HUES64 (cell line): ENCODE measurements at regions not wholly inside any gene's neighbourhood (a gene's known extent, or its start where the extent isn't known, plus 50 kb on each side); places are given as distances from the start of the nearest gene placed in this dataset.

Experiments used
- H3K27ac ChIP-seq: 2 replicates; pipeline ENCODE4 v1.7.0; 2013; ENCODE audit warnings: low read depth, low read length, inconsistent platforms
- H3K27me3 ChIP-seq: 2 replicates; pipeline ENCODE4 v1.6.1; 2013; ENCODE audit warnings: mild to moderate bottlenecking, low read length; ENCODE audit not compliant: insufficient read depth
- H3K36me3 ChIP-seq: 2 replicates; pipeline ENCODE4 v1.6.1; 2013; ENCODE audit warnings: mild to moderate bottlenecking, low read length; ENCODE audit not compliant: insufficient read depth
- H3K4me1 ChIP-seq: 2 replicates; pipeline ENCODE4 v1.6.1; 2013; ENCODE audit warnings: mild to moderate bottlenecking, low read length, moderate library complexity; ENCODE audit not compliant: insufficient read depth
- H3K4me3 ChIP-seq: 2 replicates; pipeline ENCODE4 v1.5.1; 2013; ENCODE audit warnings: mild to moderate bottlenecking, low read length, moderate library complexity
- H3K9ac ChIP-seq: 2 replicates; pipeline ENCODE4 v1.6.1; 2013; ENCODE audit warnings: mild to moderate bottlenecking, low read depth, low read length
- H3K9me3 ChIP-seq: 2 replicates; pipeline ENCODE4 v1.6.1; 2013; ENCODE audit warnings: low read depth, low read length; ENCODE audit not compliant: insufficient read depth
- WGBS: fragments of 150-250, 120-280 bp; methylation state at CpG from one replicate; pipeline ENCODE4 v1.1.7; 2013; ENCODE audit warnings: missing lambda C conversion rate; 5-methylcytosine and 5-hydroxymethylcytosine counted together

DNA sequence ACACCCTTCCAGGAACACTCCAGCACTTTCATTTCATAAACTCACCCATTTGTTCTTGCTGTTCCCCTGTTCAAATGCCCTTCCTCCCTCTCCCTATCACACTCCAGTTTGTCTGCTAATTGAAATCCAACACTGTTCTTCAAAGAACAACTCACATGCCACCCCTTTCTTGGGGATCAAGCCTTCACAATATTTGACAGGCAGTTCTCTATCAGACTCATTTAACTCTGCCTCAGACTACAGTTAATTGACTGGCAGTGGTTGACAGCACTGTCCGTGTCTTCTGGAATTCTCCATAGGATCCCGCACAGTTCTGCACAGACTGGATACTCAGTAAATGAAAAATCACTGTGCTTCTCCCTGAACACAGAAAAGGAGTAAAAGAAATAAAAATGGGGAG lies 87.8 kb downstream of the PMP22 start:
- Histone ChIP-seq H3K27me3 (no peaks in the 10 kb centered on the region), H3K9me3 (no peaks in the 10 kb centered on the region)
- 91% methylated on average over 2 of the region's 2 CpGs for WGBS

DNA sequence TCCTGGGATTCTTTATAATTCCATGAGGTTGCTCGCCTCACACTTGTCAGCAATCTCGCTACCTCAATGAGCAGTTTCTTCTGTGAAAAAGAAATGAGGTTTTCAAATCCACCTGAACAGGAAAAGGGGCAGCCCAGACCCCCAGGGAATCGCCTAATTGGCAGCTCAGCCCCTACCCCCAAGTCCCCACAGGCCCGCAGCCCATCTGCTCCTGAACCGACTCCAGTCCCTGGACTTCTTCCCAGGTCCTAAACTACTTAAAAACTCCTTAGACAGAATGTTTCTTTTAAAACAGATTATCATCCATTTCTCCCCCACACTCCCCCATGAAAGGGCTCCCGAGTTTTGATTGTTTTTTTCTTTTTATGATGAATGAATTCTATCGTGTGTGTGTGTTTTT lies 89.8 kb downstream of the PMP22 start:
- Histone ChIP-seq H3K36me3 (no peaks in the 10 kb centered on the region), H3K9me3 (no peaks in the 10 kb centered on the region), H3K27ac (no peak overlapping the region), H3K9ac (no peak overlapping the region), H3K27me3 (no peaks in the 10 kb centered on the region), H3K4me3 (no peak overlapping the region), H3K4me1 (peaks cover 13% of the 10 kb centered on the region)
- 89% methylated on average over 7 of the region's 7 CpGs for WGBS

More for the DNA sequence above, 87.8 kb downstream of the PMP22 start:
- Histone ChIP-seq H3K27ac (no peak overlapping the region), H3K4me3 (no peak overlapping the region), H3K36me3 (no peaks in the 10 kb centered on the region), H3K4me1 (peaks cover 15% of the 10 kb centered on the region), H3K9ac (no peak overlapping the region)

- Histone ChIP-seq H3K9ac (no peak overlapping the region), H3K9me3 (no peaks in the 10 kb centered on the region), H3K4me3 (no peak overlapping the region), H3K4me1 (no peaks in the 10 kb centered on the region; the same call in none of the 2 replicates), H3K27me3 (no peaks in the 10 kb centered on the region), H3K36me3 (no peaks in the 10 kb centered on the region), H3K27ac (no peak overlapping the region)
- WGBS: 30% methylated on average over 8 of the region's 9 CpGs
These were observed 93.7 kb downstream of the PMP22 start for GRCh38 chr17:15171167-15172047.

GRCh38 chr17:15169676-15170075 lies 95.5 kb downstream of the PMP22 start:
- WGBS: 95% methylated on average over 2 of the region's 2 CpGs
- no peak overlapping the region for H3K4me3 ChIP-seq
- H3K27ac ChIP-seq: no peak overlapping the region
- no peak overlapping the region for H3K9ac ChIP-seq
- H3K36me3 ChIP-seq: no peaks in the 10 kb centered on the region
- no peaks in the 10 kb centered on the region; the same call in none of the 2 replicates for H3K4me1 ChIP-seq
- no peaks in the 10 kb centered on the region for H3K27me3 ChIP-seq
- no peaks in the 10 kb centered on the region for H3K9me3 ChIP-seq

DNA sequence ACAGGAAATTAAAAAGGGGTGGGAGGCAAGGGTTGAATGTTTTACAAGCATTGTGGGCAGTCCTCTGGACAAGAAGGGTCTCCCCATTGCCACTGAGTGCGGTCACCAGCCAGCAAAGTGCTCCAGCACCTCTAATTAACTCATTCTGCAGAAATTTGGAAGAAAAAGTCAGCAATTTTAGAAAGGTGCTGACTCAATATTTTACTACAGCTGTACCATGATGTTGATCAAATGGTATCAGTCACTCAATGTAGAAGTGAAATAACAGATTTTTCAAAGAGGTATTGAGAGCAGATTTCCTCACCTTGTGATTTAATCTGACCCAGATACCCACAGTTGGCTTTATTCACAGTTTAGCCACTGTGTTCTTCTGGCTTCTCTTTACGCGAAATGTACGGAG lies 96.7 kb downstream of the PMP22 start:
- no peaks in the 10 kb centered on the region for H3K36me3 ChIP-seq
- H3K4me3 ChIP-seq: no peak overlapping the region
- H3K9ac ChIP-seq: no peak overlapping the region
- no peaks in the 10 kb centered on the region; the same call in none of the 2 replicates for H3K4me1 ChIP-seq
- no peaks in the 10 kb centered on the region for H3K27me3 ChIP-seq
- no peaks in the 10 kb centered on the region for H3K9me3 ChIP-seq
- 94% methylated on average over 4 of the region's 4 CpGs for WGBS
- no peak overlapping the region for H3K27ac ChIP-seq

- Histone ChIP-seq H3K4me1 (no peaks in the 10 kb centered on the region), H3K27me3 (no peaks in the 10 kb centered on the region), H3K4me3 (no peak overlapping the region), H3K36me3 (no peaks in the 10 kb centered on the region), H3K9ac (no peak overlapping the region), H3K9me3 (no peaks in the 10 kb centered on the region), H3K27ac (no peak overlapping the region)
- 94% methylated on average over 7 of the region's 7 CpGs for WGBS
These were observed 103.7 kb downstream of the PMP22 start for GRCh38 chr17:15161395-15161794.

- Histone ChIP-seq H3K9me3 (no peaks in the 10 kb centered on the region), H3K36me3 (no peaks in the 10 kb centered on the region), H3K9ac (no peak overlapping the region), H3K4me3 (no peak overlapping the region), H3K27me3 (no peaks in the 10 kb centered on the region), H3K27ac (no peak overlapping the region), H3K4me1 (peaks cover 9% of the 10 kb centered on the region)
- WGBS: 72% methylated on average over 5 of the region's 5 CpGs
These were observed 108.1 kb downstream of the PMP22 start for GRCh38 chr17:15157051-15157450.

DNA sequence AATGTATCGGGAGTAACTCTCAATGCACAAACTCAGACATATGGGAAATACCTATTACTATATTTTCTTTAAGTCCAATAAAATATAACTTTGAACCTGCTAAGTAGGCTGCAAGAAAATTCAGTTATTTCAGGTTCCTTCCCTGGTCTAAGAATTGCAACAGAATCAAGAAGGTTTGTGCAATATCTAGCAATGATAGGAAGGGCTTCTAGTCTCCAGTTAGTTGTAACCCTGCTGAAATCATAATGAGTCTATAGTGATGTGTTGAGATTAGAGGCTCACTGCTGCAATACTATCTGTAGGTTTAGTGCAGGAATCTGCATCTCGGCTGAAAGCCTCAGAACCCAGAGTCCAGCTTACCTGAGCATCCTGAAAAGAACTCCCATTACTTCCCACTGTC lies 110.5 kb downstream of the PMP22 start:
- no peaks in the 10 kb centered on the region for H3K27me3 ChIP-seq
- H3K9ac ChIP-seq: no peak overlapping the region
- peaks cover 9% of the 10 kb centered on the region for H3K4me1 ChIP-seq
- no peak overlapping the region for H3K4me3 ChIP-seq
- no peaks in the 10 kb centered on the region for H3K36me3 ChIP-seq
- H3K9me3 ChIP-seq: no peaks in the 10 kb centered on the region
- no peak overlapping the region for H3K27ac ChIP-seq
- WGBS: 89% methylated on average over 1 of the region's 2 CpGs

DNA sequence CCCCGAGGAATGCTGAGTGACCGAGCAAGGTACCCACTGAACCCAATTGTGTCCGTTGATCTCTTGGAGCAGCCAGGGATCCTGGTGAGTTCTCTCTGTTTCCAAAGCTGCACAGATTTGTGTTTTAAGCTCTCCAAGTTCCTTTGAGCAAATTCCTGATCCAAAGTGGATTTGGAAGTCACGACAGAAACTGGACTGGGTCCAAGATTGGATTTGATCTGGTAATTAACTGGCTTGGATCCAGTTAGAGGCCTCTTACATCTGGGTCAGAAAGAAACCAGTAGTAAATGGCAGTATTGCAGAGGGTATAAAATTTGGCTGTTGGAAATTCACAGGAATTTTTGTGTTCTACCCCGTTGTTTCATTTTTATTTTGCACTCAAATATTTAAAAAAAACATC lies 119.5 kb downstream of the PMP22 start:
- 93% methylated on average over 4 of the region's 5 CpGs for WGBS
- H3K9me3 ChIP-seq: no peaks in the 10 kb centered on the region

DNA sequence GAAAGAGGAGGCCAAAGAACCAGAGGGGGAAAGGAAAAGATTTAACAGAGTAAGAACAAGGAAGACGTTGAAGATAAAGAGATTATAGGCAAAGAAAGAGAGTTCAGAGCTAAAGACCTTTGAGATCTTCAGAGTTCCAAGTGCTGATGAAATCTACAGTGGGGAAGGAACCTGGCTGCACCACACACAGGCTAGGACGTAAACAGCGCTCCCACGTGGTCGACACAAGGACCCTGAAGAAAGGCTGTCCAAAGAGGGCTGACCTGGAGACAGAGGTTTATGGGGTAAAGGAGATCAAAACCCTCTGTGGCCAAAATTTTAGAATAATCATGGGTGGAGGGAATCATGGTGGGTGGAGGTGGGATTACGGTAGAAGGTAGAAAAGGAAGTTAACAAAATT lies 121.6 kb downstream of the PMP22 start:
- H3K27ac ChIP-seq: no peak overlapping the region
- H3K4me3 ChIP-seq: no peak overlapping the region
- H3K4me1 ChIP-seq: no peaks in the 10 kb centered on the region
- WGBS: 88% methylated on average over 5 of the region's 6 CpGs
- no peak overlapping the region for H3K9ac ChIP-seq
- no peaks in the 10 kb centered on the region for H3K27me3 ChIP-seq
- no peaks in the 10 kb centered on the region for H3K9me3 ChIP-seq
- H3K36me3 ChIP-seq: no peaks in the 10 kb centered on the region

More for the DNA sequence above, 119.5 kb downstream of the PMP22 start:
- H3K36me3 ChIP-seq: no peaks in the 10 kb centered on the region
- no peak overlapping the region for H3K27ac ChIP-seq
- H3K9ac ChIP-seq: no peak overlapping the region
- no peak overlapping the region for H3K4me3 ChIP-seq
- no peaks in the 10 kb centered on the region for H3K4me1 ChIP-seq
- H3K27me3 ChIP-seq: no peaks in the 10 kb centered on the region

DNA sequence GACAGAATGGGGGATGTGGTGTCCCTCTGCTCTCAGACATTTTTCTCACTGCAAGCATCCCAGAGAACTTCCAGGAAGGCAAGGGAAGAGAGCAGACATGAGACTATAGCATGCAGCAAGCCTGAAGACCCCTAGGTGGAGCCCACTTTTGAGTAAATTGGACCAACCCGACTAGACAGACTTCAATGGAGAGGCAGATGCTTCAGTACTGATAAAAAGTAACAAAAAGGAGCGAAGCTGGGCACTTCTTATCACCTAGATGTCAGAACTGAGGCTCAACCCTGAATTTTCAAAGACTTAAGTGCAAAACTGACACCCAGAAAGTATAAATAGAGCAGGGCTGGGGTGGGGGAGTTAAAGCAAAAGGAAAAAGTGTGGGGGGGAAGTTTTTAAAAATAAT lies 130.8 kb downstream of the PMP22 start:
- Histone ChIP-seq H3K4me3 (no peak overlapping the region), H3K36me3 (no peaks in the 10 kb centered on the region), H3K27ac (no peak overlapping the region), H3K27me3 (no peaks in the 10 kb centered on the region), H3K9ac (no peak overlapping the region), H3K9me3 (peaks cover 8% of the 10 kb centered on the region; the same call in 1 of the 2 replicates), H3K4me1 (no peaks in the 10 kb centered on the region)
- WGBS: 75% methylated on average over 2 of the region's 2 CpGs
